HG03196 (cell line): ENCODE measurements at regions not wholly inside any gene's neighbourhood (a gene's known extent, or its start where the extent isn't known, plus 50 kb on each side); places are given as distances from the start of the nearest gene placed in this dataset.

Experiments used
- ATAC-seq: cut with Tn5 transposase; IDR thresholded peaks from one replicate; pipeline ENCODE4 v1.9.1; 2021; ENCODE audit not compliant: unreplicated experiment

- ATAC-seq = no peak
Observed at GRCh38 chr10:90650858-90651257, 207.0 kb downstream of the HTR7 start.

- no peak for ATAC-seq
Observed at GRCh38 chr10:90652519-90652918, 205.3 kb downstream of the HTR7 start.

GRCh38 chr10:90658791-90659190, 199.0 kb downstream of the HTR7 start:
- ATAC-seq = no peak

- ATAC-seq = no peak
Observed at GRCh38 chr10:90665905-90666662, 191.8 kb downstream of the HTR7 start.

- ATAC-seq = no peak
Observed at GRCh38 chr10:90674461-90674860, 183.4 kb downstream of the HTR7 start.

GRCh38 chr10:90674928-90675327, 182.9 kb downstream of the HTR7 start:
- ATAC-seq = no peak

- no peak for ATAC-seq
Observed at GRCh38 chr10:90675621-90676020, 182.2 kb downstream of the HTR7 start.
